GM18517 (cell line): ENCODE measurements at regions not wholly inside any gene's neighbourhood (a gene's known extent, or its start where the extent isn't known, plus 50 kb on each side); places are given as distances from the start of the nearest gene placed in this dataset.
"Not testable (repeated sequence)": the region's sequence is repeated elsewhere in the genome, so short reads cannot be mapped to it uniquely, and the experiment has no call there.

ENCODE experiments used
- ATAC-seq: cut with Tn5 transposase; IDR thresholded peaks from one replicate; pipeline ENCODE4 v1.9.1; 2021; ENCODE audit warnings: mild to moderate bottlenecking, moderate library complexity; ENCODE audit not compliant: unreplicated experiment

GRCh38 chr2:106293271-106293783, 99.2 kb upstream of the UXS1 start:
- ATAC-seq: no peak

- no peak for ATAC-seq
These were observed 98.5 kb upstream of the UXS1 start for GRCh38 chr2:106292627-106293026.

DNA sequence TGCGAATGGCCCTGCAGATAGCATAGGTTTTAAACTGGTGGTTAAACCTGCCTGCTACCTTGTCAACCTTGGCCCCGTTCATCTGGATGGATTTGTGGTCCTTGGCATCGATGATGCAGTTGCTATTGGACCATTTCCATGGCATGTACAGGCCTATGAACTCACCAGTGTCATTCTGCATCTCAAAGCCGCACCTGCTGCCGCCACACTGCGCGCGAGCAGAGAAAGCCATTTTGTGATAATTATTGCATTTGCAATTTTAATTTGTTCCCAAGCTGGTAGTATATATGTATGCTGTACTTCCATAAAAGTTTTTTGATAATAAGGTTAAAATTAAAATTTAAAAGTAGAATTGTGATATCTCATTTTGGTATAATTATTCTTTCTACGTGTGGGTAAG, 94.8 kb upstream of the UXS1 start:
- ATAC-seq: no peak

DNA sequence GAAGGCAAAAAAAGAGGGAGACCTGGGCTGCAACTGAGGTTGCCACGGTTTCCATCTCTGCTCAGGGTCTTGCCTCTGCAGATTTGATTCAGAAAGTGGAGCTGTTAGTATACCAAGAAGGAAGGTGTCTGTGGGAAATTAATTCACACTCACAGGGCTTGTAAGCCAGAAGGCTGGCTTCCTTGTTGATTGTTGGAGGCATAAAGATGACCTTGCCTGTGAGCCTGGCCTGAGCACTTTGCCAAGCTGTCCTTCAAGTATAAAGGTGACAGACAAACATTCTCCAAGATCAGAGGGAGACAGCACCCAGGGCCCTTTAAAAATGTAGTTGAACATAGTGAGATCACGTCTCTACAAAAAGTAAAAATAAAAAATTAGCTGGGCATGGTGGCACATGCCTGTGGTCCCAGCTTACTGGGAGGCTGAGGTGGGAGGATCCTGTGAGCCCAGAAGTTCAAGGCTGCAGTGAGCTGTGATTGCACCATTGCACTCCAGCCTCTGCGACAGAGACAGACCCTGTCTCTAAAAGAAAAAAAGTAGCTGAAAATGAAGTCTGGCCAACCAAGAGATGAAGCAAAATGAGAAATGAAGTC, 91.2 kb upstream of the UXS1 start:
- no peak for ATAC-seq

DNA sequence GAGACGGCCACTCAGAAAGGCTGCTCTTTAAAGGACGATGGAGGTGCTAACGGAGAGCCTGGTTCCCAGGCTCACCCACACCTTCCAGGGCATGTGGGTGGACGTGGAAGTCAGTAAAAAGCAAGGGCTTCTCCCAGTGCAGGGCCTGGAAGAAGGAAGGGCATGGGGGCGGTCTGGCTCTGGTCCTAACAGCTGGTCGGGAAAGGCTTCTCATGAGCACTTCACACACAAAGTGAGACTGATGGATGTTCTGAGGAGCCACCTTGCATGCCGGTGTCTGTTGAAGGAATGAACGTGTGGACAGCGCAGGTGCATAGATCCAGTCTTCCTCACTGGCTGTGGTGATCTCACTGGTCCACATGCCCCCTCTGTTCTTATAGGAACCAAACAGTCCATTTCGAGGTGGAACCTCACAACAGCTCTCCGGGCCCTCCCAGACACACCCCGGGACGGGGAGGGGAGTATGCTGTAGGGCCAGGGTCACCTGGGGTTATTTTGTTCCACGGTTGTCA, 90.6 kb upstream of the UXS1 start:
- ATAC-seq: no peak

DNA sequence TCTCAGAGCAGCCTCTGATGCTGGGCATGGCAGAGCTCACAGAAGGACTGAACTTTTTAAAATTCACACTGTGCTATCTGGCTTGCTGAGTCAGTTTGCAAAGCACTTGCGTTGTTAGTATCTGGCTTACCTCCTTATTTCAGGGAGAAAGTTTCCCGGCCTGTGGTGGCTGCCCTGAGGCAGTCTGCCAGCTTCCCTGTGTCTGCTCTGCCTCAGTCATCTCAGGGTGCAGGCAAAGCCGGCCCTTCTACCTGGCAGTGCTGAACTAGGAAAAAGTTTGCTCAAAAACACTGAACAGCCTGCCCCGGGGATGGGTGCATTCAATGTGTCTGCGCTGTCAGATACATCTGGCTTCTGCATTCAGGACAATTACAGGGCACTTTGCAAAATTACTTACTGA, 90.2 kb upstream of the UXS1 start:
- no peak for ATAC-seq

DNA sequence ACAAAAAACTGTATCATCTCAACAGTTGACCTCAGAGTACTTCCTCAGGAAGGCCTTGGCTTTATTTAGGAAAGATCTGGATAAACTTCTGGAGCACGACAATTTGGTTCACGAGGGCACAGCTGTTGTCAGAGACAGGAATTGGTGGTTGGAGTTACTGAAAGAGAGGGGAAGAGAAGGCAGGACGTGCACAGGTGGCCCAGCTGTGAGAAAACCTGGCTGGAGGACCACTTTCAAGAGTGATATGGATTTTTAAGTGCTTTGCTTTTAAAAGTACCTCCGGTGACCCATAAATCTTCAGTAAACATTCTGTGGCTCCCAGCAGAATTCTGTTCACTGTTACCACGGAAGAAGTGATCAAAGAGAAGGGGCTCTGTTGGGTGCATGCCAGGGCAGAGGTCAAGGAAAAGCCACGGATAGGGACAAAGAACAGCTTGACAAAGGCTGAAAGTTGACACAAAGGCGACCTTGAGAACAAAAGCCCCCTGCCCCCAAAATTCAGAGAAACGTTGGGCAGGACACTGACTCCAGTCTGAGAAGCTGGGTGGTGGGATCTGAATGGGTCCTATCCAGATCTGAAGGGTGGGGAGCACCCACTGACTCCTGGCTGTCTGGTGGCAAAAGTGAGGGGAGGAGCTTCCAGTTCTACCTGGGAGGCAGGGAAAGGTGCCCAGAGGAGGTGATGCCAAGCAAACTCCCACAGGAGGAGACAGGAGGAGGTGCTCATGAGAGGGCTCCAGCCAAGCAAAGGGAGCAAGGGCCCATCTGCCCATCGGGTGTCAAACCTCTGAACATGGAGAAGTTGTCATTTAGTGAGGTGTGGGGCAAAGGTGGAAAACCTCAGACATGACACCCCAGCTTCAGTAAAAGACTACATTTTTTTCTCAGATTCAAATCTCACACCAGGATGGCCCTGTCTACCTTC, 89.4 kb upstream of the UXS1 start:
- not testable (repeated sequence) for ATAC-seq

- no peak for ATAC-seq
These were observed 88.5 kb upstream of the UXS1 start for GRCh38 chr2:106282462-106283170.

DNA sequence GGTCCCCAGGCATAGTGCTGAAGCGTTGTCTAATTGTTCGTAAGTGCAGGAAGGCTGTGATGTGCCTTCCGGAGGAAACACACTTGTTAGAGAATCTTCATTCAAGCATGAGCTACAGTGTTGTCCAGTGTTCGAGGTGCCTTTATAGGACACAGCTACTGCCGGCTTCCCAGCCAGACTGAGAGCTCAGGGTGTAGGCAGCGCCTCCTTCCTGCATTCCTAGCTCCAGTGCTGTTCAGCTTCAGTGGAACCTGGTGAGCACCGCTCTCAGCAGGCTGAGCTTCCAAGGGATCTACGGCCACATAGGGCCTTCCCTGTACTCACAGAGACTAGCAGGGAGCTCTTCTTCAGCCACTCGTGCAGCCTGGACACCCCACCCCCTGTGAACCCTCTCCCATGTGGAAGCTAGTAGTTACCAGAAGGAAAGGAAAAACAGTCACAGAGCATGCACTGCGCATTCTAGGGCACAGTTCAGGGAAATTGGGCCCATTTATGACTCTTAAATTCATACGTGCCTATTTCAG, 87.9 kb upstream of the UXS1 start:
- not testable (repeated sequence) for ATAC-seq

- ATAC-seq: no peak
These were observed 86.8 kb upstream of the UXS1 start for GRCh38 chr2:106280722-106281446.

GRCh38 chr2:106280224-106280623, 86.1 kb upstream of the UXS1 start:
- ATAC-seq: no peak

DNA sequence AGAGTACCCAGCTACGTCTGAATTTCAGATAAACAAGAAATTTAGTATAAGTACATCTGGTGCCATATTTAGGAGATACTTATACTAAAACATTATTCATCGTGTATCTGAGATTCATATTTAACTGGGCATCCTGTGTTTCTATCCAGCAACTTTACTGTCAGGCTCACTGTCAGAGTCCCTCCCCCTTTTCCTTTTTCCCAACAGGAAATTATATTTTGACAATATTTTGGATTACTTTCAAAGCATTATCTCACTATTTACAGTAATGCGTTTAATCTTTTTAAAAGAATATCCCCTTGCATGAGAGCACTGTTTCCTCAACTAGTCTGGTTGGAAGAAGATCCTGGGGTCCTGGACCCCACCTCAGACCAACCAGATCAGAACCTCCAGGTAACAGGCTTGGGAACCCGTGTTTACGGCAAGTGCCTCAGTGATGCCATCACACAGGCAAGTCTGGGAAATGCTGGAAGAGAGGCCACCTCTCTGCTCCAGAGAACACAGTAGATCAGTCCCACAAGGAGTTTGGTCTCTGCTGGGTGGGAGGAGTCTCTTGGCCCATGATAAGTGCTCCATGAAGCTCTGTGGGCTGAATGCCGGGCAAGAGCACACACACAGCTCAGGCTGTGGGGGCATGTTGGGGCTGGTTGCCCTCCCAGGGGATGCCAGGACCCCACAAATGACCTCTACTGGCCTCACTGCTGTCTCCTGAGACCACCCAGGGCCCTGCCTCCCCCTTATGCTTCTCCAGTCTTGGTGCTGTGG, 84.2 kb upstream of the UXS1 start:
- no peak for ATAC-seq

GRCh38 chr2:106277426-106277825, 83.3 kb upstream of the UXS1 start:
- ATAC-seq: no peak

- ATAC-seq: no peak
These were observed 81.9 kb upstream of the UXS1 start for GRCh38 chr2:106275971-106276370.

DNA sequence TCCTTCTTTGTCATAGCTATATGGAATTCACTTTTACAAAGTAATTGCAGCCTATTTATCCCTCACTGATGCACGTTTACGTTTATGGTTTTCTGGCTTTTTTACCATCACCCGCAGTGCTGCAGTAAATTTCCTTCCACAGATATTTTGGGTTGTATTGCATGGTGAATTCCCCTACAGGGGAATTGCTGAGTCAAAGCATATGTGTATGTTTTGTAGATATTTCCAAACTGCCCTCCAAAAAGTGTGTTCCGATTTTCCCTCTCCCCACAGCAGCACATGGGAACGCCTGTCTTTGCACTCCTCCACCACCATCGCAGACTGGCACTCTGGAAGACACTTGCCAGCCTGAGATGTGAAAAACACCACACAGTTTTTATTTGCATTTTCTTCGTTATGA, 80.6 kb upstream of the UXS1 start:
- ATAC-seq: no peak

GRCh38 chr2:106272216-106272807, 78.2 kb upstream of the UXS1 start:
- ATAC-seq: no peak

GRCh38 chr2:106270471-106270891, 76.4 kb upstream of the UXS1 start:
- no peak for ATAC-seq

DNA sequence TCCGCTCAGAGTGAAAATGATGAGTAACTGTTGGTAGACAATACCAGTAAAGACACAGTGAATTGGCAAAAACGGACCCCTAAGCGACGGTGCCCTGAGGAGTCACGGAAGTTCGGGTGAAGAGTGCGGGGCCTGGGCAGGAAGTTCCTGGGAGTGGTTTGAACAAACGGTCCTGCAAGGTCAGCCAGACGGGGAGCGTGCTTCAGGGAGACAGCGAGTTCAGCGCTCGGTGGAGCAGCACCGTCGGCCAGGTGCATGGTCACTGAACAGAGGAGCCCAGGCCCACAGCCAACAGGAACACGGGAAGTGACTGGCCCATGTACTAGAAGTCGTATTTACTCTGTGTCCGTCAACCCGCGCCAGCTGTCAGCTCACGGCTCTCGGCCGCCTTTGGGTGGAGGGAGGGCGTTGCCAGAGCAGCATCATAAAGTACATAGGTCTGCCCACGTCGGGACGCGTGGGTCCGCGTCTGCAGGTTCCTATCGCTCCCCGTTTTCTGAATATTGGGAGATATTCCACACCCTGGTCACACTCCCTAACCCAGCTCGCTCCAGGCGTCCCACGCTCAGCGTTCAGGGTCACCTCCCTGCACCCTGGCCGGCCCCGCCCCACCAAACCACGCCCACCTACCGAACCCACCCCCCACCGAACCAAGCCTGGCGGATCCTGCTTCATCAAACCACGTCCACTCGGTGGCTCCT, 75.6 kb upstream of the UXS1 start:
- ATAC-seq: no peak

GRCh38 chr2:106267997-106268396, 73.9 kb upstream of the UXS1 start:
- ATAC-seq: no peak
